ENCODE measurements at regions not wholly inside any gene's neighbourhood (a gene's known extent, or its start where the extent isn't known, plus 50 kb on each side); places are given as distances from the start of the nearest gene placed in this dataset.
"Not testable (repeated sequence)": the region's sequence is repeated elsewhere in the genome, so short reads cannot be mapped to it uniquely, and the experiment has no call there.

- not testable (repeated sequence) for TF ChIP-seq POLR2AphosphoS5 (IDR thresholded peaks at IDR 0.05; ENCODE audit: low read depth, low read length); POLR2A (IDR thresholded peaks at IDR 0.05; ENCODE audit: low read depth, low read length); TAF1 (IDR thresholded peaks at IDR 0.05; ENCODE audit: borderline replicate concordance, low read depth, low read length)
Measured at GRCh38 chr7:153731504-153731903, 320.7 kb upstream of the DPP6 start.
